ENCODE measurements at regions not wholly inside any gene's neighbourhood (a gene's known extent, or its start where the extent isn't known, plus 50 kb on each side); places are given as distances from the start of the nearest gene placed in this dataset.
"Not testable (repeated sequence)": the region's sequence is repeated elsewhere in the genome, so short reads cannot be mapped to it uniquely, and the experiment has no call there.

DNA sequence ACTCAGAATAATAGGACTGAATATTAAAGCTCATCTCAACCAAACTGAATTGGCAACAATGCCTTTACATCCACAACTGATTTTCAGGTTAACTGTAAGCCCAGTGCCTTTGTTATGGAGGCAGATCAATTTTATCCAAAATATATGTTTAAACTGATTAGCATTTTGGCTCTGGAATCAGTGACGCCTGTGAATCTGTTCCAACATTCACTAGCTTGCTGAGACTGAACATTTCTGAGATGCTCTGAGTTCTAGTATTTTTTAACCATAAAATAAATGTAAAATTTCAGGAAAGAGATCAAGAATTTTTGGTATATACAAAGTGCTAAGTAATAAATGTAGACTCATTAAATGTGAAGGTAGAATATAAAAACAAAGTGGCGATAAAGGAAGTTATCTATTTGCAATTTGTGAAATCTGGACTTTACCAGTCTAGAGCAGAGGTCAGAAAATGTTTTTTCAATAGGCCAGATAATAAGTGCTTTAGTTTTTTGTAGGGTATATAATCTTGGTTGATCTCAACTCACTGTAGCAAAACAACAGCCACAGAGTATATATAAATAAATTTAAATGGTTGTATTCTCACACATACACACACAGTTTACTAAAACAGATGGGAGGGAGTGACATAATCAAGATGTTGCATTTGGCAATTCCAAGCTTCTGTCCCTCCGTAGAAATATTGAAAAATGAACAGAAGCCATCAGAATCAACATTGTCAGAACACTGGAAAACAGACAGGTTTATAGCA is 560.3 kb downstream of the ZWINT start:
- Mint-ChIP-seq H3K27ac (ENCODE audit: unreplicated experiment) (no peak overlapping the region), H3K9me3 (no peaks in the 10 kb centered on the region), H3K4me1 (no peaks in the 10 kb centered on the region), H3K27me3 (ENCODE audit: low read depth) (no peaks in the 10 kb centered on the region), H3K36me3 (ENCODE audit: low read depth) (no peaks in the 10 kb centered on the region), H3K4me3 (no peak overlapping the region)
- TF ChIP-seq, protein P1, sequence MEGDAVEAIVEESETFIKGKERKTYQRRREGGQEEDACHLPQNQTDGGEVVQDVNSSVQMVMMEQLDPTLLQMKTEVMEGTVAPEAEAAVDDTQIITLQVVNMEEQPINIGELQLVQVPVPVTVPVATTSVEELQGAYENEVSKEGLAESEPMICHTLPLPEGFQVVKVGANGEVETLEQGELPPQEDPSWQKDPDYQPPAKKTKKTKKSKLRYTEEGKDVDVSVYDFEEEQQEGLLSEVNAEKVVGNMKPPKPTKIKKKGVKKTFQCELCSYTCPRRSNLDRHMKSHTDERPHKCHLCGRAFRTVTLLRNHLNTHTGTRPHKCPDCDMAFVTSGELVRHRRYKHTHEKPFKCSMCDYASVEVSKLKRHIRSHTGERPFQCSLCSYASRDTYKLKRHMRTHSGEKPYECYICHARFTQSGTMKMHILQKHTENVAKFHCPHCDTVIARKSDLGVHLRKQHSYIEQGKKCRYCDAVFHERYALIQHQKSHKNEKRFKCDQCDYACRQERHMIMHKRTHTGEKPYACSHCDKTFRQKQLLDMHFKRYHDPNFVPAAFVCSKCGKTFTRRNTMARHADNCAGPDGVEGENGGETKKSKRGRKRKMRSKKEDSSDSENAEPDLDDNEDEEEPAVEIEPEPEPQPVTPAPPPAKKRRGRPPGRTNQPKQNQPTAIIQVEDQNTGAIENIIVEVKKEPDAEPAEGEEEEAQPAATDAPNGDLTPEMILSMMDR (conservative IDR thresholded peaks at IDR 0.05): no peak
- no peak for DNase-seq (ENCODE audit: low read depth, low spot score)

DNA sequence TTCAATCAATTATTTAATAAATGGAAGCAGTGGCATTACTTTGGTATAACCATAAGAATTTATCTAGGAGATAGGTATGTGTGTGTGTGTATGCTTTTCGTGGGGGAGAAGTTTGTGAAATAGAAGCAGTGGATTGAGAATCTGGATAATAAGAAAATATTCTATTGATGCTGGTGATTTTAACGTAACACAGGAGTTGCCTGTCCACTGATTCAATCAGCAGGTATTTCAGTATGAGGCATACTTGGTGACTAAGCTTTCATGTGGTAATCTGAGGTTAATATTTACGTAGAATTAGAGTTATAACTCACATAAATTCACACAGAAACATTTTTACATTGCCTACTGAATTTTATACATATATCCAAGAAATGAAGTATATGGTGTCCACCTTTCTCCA is 568.0 kb downstream of the ZWINT start:
- DNase-seq (ENCODE audit: low read depth, low spot score): no peak
- Mint-ChIP-seq H3K36me3 (ENCODE audit: low read depth) (no peaks in the 10 kb centered on the region), H3K4me3 (no peak overlapping the region), H3K9me3 (no peaks in the 10 kb centered on the region), H3K27ac (ENCODE audit: unreplicated experiment) (no peak overlapping the region), H3K4me1 (no peaks in the 10 kb centered on the region), H3K27me3 (ENCODE audit: low read depth) (no peaks in the 10 kb centered on the region)
- TF ChIP-seq, protein P1 (conservative IDR thresholded peaks at IDR 0.05): no peak

DNA sequence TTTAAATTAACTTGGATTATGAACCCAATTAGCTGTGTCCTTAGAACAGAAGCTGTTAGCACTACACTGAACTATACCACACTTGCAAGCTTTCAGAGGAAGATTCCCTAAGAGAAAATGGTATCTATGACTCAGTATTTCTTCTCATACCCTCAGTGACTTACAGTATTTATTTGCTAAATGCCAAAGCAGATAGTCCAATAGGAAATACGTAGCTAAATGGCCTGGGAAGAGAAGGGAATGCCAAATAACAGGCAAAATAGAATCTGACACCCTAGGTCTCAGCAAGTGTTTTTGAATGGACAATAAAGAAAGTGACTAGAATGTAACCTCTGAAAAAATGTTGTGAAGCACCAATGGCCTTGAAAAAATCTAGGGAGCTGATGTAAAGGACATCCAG is 570.8 kb downstream of the ZWINT start:
- H3K4me1 Mint-ChIP-seq; DNase-seq (ENCODE audit: low read depth, low spot score); H3K9me3 Mint-ChIP-seq; H3K27me3 Mint-ChIP-seq (ENCODE audit: low read depth); H3K27ac Mint-ChIP-seq (ENCODE audit: unreplicated experiment); H3K4me3 Mint-ChIP-seq; H3K36me3 Mint-ChIP-seq (ENCODE audit: low read depth): not testable (repeated sequence)

DNA sequence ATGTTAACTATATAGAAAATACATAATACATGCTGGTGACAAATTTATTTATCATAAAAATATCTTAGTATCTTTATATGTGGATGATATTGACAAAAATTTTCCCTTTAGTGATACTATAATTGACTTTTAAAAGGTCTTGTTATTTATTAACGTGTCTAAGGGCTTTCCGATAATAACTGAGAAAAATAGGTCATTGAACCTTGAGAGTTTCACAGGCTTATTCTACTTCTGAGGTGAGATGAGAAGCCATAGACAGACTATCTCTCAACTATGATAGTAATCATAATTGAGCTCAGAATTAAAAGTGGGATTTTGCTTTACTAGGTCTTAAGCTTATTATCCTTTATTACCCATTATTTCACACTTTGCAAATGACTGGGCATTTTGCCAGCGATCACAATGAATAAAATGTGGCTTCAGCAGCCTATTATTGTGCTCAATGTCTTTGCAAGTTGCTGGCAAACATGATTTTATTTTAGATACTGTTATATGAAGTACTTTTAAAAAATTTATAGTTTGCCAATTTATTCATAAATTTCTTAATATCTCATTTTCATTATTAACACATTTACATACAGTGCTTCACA is 574.5 kb downstream of the ZWINT start:
- no peak for DNase-seq (ENCODE audit: low read depth, low spot score)
- Mint-ChIP-seq H3K27me3 (ENCODE audit: low read depth) (no peaks in the 10 kb centered on the region), H3K4me1 (no peaks in the 10 kb centered on the region), H3K4me3 (no peak overlapping the region), H3K36me3 (ENCODE audit: low read depth) (no peaks in the 10 kb centered on the region), H3K9me3 (no peaks in the 10 kb centered on the region), H3K27ac (ENCODE audit: unreplicated experiment) (no peak overlapping the region)
- TF ChIP-seq, protein P1 (conservative IDR thresholded peaks at IDR 0.05): no peak

DNA sequence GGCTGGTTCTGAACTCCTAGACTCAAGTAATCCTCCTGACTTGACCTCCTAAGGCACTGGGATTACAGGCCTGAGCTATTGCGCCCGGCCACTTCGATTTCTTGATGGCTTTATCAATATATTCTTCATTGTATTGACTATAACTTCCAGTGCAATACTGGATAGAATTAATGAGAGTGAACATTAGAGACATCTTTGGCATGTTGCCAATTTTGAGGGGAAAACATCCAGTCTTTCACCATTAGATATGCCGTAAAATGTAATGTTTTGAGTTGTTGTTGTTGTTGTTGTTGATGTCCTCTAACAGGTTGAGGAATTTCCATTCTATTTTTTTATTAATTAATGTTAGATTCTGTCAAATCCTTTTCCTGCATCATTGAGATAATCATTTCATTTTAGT is 578.9 kb downstream of the ZWINT start:
- H3K27ac Mint-ChIP-seq (ENCODE audit: unreplicated experiment): no peak overlapping the region
- TF ChIP-seq, protein P1 (conservative IDR thresholded peaks at IDR 0.05): no peak
- DNase-seq (ENCODE audit: low read depth, low spot score): no peak
- H3K4me1 Mint-ChIP-seq: no peaks in the 10 kb centered on the region
- no peaks in the 10 kb centered on the region for H3K9me3 Mint-ChIP-seq
- H3K36me3 Mint-ChIP-seq (ENCODE audit: low read depth): no peaks in the 10 kb centered on the region
- H3K4me3 Mint-ChIP-seq: no peak overlapping the region
- no peaks in the 10 kb centered on the region for H3K27me3 Mint-ChIP-seq (ENCODE audit: low read depth)

DNA sequence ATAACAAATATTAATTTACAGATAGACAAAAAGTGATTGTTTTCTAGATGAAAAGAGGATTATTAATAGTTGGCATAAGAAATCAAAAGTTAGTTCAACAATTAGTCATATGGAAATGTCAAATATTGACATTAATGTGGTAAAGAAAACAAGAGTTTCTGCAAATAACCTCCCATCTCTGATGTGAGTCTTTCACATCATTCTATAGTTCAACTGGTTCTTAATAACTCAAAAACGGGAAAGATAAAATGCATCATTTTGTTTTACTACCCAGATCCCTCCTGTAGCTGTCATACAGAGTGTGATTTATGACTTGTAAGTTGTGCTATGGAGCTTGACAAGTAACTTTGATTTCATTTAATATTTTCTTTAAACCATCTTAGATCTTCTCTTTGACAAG is 594.8 kb downstream of the ZWINT start:
- Mint-ChIP-seq H3K27ac (ENCODE audit: unreplicated experiment) (no peak overlapping the region), H3K27me3 (ENCODE audit: low read depth) (no peaks in the 10 kb centered on the region), H3K9me3 (no peaks in the 10 kb centered on the region)

More for the DNA sequence above, 594.8 kb downstream of the ZWINT start:
- TF ChIP-seq, protein P1 (conservative IDR thresholded peaks at IDR 0.05): no peak
- Mint-ChIP-seq H3K4me3 (no peak overlapping the region), H3K4me1 (peaks cover 5% of the 10 kb centered on the region), H3K36me3 (ENCODE audit: low read depth) (no peaks in the 10 kb centered on the region)
- DNase-seq (ENCODE audit: low read depth, low spot score): no peak
